Gastrocnemius medialis (tissue), 4 donors: ENCODE measurements at regions not wholly inside any gene's neighbourhood (a gene's known extent, or its start where the extent isn't known, plus 50 kb on each side); places are given as distances from the start of the nearest gene placed in this dataset.

Experiments used
- CTCF ChIP-seq, 5 experiments: fragments of 450-650 bp in 3 of 5; fragments of 200-600 bp in 2 of 5; sonication (generic) in 2 of 5; IDR thresholded peaks in 4 of 5; conservative IDR thresholded peaks in 1 of 5; 1 replicate in 4 of 5; 2 replicates in 1 of 5; pipeline ENCODE4 v1.5.1; 2016 to 2019; ENCODE audit warnings: antibody characterized with exemption in 5 of 5, mild to moderate bottlenecking in 3 of 5, moderate library complexity in 3 of 5
- POLR2A ChIP-seq, 2 donors: fragments of 450-650 bp; IDR thresholded peaks; one replicate each; pipeline ENCODE4 v1.6.1; 2017; ENCODE audit warnings: antibody characterized with exemption in 2 of 2, mild to moderate bottlenecking in 2 of 2, moderate library complexity in 2 of 2

GRCh38 chr19:30891051-30891450, 458.2 kb downstream of the TSHZ3 start:
- TF ChIP-seq CTCF (IDR thresholded peaks at IDR 0.05 in 4 of 5, conservative IDR thresholded peaks at IDR 0.05 in 1 of 5) (no peak), POLR2A (IDR thresholded peaks at IDR 0.05) (no peak)
